A673 (cell line): ENCODE measurements at regions not wholly inside any gene's neighbourhood (a gene's known extent, or its start where the extent isn't known, plus 50 kb on each side); places are given as distances from the start of the nearest gene placed in this dataset.

Experiments
- EZH2 ChIP-seq: fragments of 200-600 bp; sonication (generic); IDR thresholded peaks from 2 replicates; pipeline ENCODE4 v1.6.1; 2017; ENCODE audit warnings: borderline replicate concordance, low read depth, mild to moderate bottlenecking, mixed read lengths, antibody characterized with exemption, low read length; ENCODE audit not compliant: poor library complexity, severe bottlenecking
- TF ChIP-seq, protein P1 (sequence below): fragments of 300-800, 200-600 bp; sonication (generic); conservative IDR thresholded peaks from 2 replicates; pipeline ENCODE4 v1.5.1; 2017; ENCODE audit warnings: low read depth, mild to moderate bottlenecking, antibody characterized with exemption, low read length, moderate library complexity, mixed read lengths

DNA sequence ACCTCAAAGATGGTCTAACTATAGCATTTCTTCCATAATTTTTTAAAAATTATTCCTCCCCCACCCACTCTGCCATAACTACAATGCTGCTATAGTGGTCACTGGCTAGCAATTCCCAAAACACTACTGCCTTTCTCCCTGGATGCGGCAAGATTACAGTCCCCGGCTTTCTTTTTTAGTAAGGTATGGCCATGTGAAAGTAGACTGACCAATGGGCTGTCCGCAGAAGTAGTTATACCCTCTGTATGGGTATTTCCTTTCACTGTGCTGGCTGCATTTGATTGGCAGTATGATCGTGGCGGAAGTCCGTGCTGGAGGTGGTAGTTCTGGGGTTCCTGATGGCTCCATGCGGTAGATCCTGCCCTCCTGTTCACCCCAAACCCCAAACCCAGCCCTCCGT lies 166.0 kb downstream of the FBXO8 start:
- TF ChIP-seq EZH2, result no peak
- TF ChIP-seq, protein P1, sequence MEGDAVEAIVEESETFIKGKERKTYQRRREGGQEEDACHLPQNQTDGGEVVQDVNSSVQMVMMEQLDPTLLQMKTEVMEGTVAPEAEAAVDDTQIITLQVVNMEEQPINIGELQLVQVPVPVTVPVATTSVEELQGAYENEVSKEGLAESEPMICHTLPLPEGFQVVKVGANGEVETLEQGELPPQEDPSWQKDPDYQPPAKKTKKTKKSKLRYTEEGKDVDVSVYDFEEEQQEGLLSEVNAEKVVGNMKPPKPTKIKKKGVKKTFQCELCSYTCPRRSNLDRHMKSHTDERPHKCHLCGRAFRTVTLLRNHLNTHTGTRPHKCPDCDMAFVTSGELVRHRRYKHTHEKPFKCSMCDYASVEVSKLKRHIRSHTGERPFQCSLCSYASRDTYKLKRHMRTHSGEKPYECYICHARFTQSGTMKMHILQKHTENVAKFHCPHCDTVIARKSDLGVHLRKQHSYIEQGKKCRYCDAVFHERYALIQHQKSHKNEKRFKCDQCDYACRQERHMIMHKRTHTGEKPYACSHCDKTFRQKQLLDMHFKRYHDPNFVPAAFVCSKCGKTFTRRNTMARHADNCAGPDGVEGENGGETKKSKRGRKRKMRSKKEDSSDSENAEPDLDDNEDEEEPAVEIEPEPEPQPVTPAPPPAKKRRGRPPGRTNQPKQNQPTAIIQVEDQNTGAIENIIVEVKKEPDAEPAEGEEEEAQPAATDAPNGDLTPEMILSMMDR, result no peak
